ENCODE measurements at regions not wholly inside any gene's neighbourhood (a gene's known extent, or its start where the extent isn't known, plus 50 kb on each side); places are given as distances from the start of the nearest gene placed in this dataset.

GRCh38 chr15:99449514-99449913 is 116.3 kb upstream of the MEF2A start:
- no peak for TF ChIP-seq CTCF (IDR thresholded peaks at IDR 0.05; ENCODE audit: low read length)
- TF ChIP-seq EZH2phosphoT487 (IDR thresholded peaks at IDR 0.05; ENCODE audit: low read length), result no peak
- no peak for TF ChIP-seq EZH2 (optimal IDR thresholded peaks at IDR 0.05; ENCODE audit: low read depth, low read length)

All from MM.1S (cell line).